Memory B cell (primary cell): ENCODE measurements at regions not wholly inside any gene's neighbourhood (a gene's known extent, or its start where the extent isn't known, plus 50 kb on each side); places are given as distances from the start of the nearest gene placed in this dataset.

ENCODE experiments used
- ATAC-seq: fragments of 150-1000 bp; cut with Tn5 transposase; 2 replicates; pipeline ENCODE4 v1.10.0; 2021; ENCODE audit warnings: low read depth, mild to moderate bottlenecking, moderate library complexity
- DNase-seq, 2 donors: peaks; one replicate each; pipeline ENCODE4 v3.0.0; 2022; ENCODE audit warnings: low spot score in 2 of 2
- H3K27ac Mint-ChIP-seq: one replicate; pipeline ENCODE4 v1.8.0; 2022; ENCODE audit warnings: mild to moderate bottlenecking, moderate library complexity, mixed read lengths
- H3K27me3 Mint-ChIP-seq: one replicate; pipeline ENCODE4 v1.8.0; 2022; ENCODE audit warnings: mixed read lengths
- H3K36me3 Mint-ChIP-seq: one replicate; pipeline ENCODE4 v1.8.0; 2022; ENCODE audit warnings: mild to moderate bottlenecking, mixed read lengths
- H3K4me1 Mint-ChIP-seq: one replicate; pipeline ENCODE4 v1.8.0; 2022; ENCODE audit warnings: mixed read lengths
- H3K4me3 Mint-ChIP-seq: one replicate; pipeline ENCODE4 v1.8.0; 2022; ENCODE audit warnings: mild to moderate bottlenecking, moderate library complexity, mixed read lengths
- H3K9me3 Mint-ChIP-seq: one replicate; pipeline ENCODE4 v1.8.0; 2022; ENCODE audit warnings: mixed read lengths

DNA sequence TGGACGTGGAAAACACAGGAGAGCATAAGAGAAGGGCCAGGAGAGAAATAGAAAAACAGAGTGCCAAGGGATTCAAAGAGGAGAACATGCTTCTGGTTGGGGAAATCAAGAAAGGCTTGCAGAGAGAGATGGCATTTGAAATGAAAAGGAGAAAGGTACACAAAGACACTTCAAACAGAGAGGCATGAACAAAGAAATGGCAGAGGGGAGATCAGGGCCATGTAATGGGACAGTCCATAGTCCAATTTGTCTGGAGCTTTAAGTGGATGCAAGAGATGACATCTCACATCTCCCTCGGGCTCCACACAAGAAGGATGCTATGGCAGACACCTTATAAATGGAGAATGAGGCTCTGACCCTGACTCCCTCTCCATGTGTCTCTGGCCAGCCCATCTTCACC, 331.1 kb downstream of the MLLT3 start:
- H3K4me3 Mint-ChIP-seq, result no peak overlapping the region
- ATAC-seq (no peak), DNase-seq (no peak)
- H3K9me3 Mint-ChIP-seq, result no peaks in the 10 kb centered on the region
- peaks cover 4% of the 10 kb centered on the region for H3K27me3 Mint-ChIP-seq
- no peaks in the 10 kb centered on the region for H3K4me1 Mint-ChIP-seq
- H3K36me3 Mint-ChIP-seq, result no peaks in the 10 kb centered on the region
- no peak overlapping the region for H3K27ac Mint-ChIP-seq

DNA sequence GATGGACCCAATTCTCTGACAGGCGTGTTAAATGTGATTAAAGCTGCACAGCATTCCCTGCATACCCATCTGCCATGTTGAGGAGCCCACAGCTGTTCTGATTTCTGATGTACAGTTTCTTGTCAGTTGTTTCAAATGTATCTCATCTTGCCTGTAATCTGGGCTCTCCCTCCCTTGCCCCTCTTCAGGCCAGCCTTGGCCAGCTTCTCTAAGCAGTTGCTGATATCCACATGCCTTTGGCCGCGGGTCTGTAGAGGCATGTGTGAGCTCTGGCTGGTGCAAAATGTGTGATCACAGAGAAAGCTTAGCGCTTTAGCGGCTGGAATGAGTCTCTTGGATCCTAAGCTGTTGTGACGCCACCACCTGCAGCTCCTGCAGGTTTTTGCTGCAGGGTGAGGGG, 332.0 kb downstream of the MLLT3 start:
- no peaks in the 10 kb centered on the region for H3K4me1 Mint-ChIP-seq
- ATAC-seq (no peak), DNase-seq (no peak)
- no peaks in the 10 kb centered on the region for H3K9me3 Mint-ChIP-seq
- no peaks in the 10 kb centered on the region for H3K36me3 Mint-ChIP-seq
- no peak overlapping the region for H3K27ac Mint-ChIP-seq
- H3K27me3 Mint-ChIP-seq, result peaks cover 4% of the 10 kb centered on the region
- no peak overlapping the region for H3K4me3 Mint-ChIP-seq

DNA sequence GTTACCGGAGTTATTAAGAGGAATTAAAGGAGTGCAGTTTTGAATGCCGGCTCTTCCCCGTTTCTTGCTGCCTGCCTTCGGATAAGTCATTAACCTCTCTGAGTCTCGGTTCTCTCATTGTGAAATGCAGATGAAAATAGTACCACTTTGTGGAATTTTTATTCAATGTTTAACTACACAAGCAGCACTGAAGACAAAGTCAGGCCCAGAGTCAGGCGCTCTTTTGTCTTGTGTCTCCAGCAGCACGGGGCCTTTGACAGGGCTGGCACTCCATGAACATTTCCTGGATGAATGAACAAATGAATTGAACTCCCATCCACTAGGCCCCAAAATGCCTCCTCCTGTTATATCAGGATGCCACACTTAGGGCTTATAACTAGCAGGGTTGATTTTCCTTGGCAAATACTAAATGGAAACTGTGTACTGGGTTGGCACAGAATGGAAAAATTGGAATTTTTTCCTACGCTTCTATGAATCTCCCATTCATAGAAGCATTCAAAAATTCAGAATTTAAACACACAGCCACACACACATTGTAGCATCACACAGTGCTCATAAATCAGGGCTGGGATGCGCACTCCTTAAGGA, 332.8 kb downstream of the MLLT3 start:
- Mint-ChIP-seq H3K4me3 (no peak overlapping the region), H3K4me1 (no peaks in the 10 kb centered on the region), H3K36me3 (no peaks in the 10 kb centered on the region), H3K27me3 (peaks cover 4% of the 10 kb centered on the region), H3K27ac (no peak overlapping the region), H3K9me3 (no peaks in the 10 kb centered on the region)
- DNase-seq, result no peak
- no peak for ATAC-seq

DNA sequence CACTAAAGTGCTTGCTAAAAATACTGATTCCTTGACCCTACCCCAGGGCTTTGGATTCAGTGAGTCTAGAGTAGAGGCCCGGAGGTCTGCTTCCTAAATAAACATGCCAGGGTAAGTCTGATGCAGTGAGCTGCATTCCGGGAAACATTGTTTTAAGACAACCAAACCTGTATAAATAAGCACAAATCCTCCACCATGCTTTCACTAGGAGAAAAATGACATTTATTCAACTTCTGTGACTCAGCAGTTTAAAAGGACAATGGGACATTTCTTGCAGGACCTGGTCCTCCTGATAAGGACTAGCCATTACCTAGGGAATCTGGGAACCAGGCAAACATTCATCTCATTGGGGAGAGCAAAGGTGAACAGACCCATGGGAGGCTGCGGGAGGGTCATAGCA, 335.3 kb downstream of the MLLT3 start:
- no peak overlapping the region for H3K27ac Mint-ChIP-seq
- H3K9me3 Mint-ChIP-seq, result no peaks in the 10 kb centered on the region
- ATAC-seq, result no peak
- H3K27me3 Mint-ChIP-seq, result peaks cover 3% of the 10 kb centered on the region
- no peak for DNase-seq
- no peak overlapping the region for H3K4me3 Mint-ChIP-seq
- no peaks in the 10 kb centered on the region for H3K36me3 Mint-ChIP-seq
- no peaks in the 10 kb centered on the region for H3K4me1 Mint-ChIP-seq

DNA sequence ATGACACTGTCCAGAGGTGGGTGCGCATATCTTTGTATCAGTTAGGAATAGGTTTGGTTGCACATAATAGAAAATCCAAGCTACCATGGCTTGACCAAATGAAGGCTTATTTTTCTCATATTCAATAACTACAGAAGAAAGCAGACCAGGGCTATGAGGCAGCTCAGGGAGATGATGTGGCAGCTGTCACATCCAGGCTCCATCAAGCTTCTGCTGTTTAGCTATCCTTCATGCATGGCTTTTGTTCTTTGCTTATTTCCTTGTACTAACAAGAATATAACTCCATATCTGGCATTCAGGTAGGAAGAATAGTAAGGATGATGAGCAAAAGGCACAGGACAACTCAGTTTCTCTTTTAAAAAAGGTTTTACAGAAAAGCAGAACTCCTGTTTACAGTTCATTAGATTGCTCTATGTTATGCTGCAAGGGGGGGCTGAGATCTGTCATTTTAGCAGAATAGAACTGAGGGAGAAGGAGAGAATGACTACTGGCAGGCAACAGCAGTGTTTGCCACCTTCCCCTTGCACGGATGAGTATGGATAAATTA, 336.1 kb downstream of the MLLT3 start:
- Mint-ChIP-seq H3K9me3 (no peaks in the 10 kb centered on the region), H3K4me3 (no peak overlapping the region), H3K36me3 (no peaks in the 10 kb centered on the region), H3K27ac (no peak overlapping the region), H3K27me3 (peaks cover 3% of the 10 kb centered on the region), H3K4me1 (no peaks in the 10 kb centered on the region)
- ATAC-seq, result no peak
- DNase-seq, result no peak

DNA sequence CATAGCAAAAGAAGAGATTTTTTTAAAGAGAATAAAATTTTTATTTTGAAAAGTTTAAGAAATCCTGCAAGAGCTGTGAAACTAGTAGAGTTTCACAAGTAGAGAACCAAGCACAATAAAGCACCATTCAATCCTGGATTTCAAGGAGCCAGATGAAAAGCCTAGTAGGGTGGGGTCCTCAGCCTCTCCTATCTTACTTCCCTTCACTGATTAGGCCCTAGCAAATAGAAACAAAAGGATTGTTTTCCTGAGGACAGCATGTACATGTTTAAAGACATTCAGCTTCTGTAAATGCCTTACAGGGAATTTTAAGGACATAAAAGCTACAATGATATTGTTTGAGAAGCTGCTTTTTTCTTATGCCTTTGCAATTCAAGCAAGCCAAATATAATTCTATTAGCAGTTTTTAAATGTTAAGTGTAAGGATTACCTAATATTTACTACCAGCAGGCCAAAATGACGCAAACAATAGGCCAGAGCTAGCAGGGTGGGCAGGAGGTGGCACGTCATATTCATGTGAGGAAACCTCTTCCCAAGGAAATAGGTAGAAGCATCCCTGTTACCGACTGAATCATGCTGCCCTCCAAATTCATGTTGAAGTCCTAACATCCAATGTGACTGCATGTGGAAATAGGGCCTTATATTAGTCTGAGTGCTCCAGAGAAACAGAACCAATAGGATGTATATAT, 337.6 kb downstream of the MLLT3 start:
- H3K9me3 Mint-ChIP-seq, result no peaks in the 10 kb centered on the region
- no peak overlapping the region for H3K27ac Mint-ChIP-seq
- ATAC-seq (no peak), DNase-seq (no peak)
- no peaks in the 10 kb centered on the region for H3K4me1 Mint-ChIP-seq
- no peak overlapping the region for H3K4me3 Mint-ChIP-seq
- H3K27me3 Mint-ChIP-seq, result no peaks in the 10 kb centered on the region
- no peaks in the 10 kb centered on the region for H3K36me3 Mint-ChIP-seq

DNA sequence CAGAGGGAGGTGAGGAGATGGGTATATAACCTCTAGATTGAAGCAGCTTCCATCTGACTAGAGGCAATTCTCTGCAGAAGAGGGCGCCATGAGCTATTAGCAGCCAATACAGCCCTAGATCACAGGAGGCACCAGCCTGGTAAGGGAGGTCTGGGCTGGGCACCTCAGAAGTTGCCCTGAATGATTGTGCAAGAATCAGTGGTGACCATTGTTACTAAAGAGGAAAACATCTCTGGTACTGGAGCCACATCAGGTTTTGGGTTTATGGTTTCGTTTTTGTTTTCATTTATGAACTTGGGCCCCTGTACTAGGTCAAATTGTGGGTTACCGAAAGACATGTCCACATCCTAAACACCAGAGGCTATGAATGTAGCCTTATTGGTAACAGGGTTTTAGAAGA, 342.0 kb downstream of the MLLT3 start:
- H3K36me3 Mint-ChIP-seq, result no peaks in the 10 kb centered on the region
- H3K27ac Mint-ChIP-seq, result no peak overlapping the region
- no peaks in the 10 kb centered on the region for H3K27me3 Mint-ChIP-seq
- no peak for ATAC-seq
- no peaks in the 10 kb centered on the region for H3K4me1 Mint-ChIP-seq
- no peak overlapping the region for H3K4me3 Mint-ChIP-seq
- DNase-seq, result no peak
- H3K9me3 Mint-ChIP-seq, result no peaks in the 10 kb centered on the region

DNA sequence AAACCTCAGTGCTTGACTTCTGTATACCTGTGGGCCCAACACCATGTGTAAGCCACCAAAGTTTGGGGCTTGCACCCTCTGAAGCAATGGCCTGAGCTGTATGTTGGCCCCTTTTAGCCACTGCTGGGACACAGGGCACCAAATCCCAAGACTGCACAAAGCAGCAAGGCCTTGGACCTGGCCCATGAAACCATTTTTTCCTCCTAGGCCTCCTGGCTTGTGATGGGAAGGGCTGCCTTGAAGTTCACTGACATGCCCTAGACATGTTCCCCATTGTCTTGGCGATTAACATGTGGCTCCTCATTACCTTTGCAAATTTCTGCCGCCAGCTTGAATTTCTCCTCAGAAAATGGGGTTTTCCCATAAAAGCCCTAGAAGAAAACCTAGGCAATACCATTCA, 345.5 kb downstream of the MLLT3 start:
- H3K4me3 Mint-ChIP-seq, result no peak overlapping the region
- H3K27me3 Mint-ChIP-seq, result no peaks in the 10 kb centered on the region
- no peaks in the 10 kb centered on the region for H3K4me1 Mint-ChIP-seq
- ATAC-seq (no peak), DNase-seq (no peak)
- H3K27ac Mint-ChIP-seq, result no peak overlapping the region
- no peaks in the 10 kb centered on the region for H3K36me3 Mint-ChIP-seq
- H3K9me3 Mint-ChIP-seq, result no peaks in the 10 kb centered on the region

DNA sequence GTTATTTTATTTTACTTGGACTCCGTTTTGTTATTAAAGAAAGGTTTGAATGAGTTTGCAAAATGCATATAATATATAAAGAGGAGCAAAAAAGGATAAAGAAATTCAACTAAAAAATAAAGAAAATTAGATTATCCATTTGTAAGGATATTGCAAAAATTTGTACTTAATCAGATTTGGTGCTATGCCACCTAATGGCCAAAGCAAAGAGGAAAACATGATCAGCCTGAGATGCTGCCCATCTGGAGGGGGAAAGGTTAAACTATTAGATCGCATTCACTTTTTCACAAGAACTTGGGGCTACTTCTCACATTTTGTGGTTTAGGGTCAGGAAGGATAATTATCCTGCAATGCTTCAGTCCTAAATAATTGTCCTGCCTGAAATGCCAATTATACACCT, 350.6 kb downstream of the MLLT3 start:
- peaks cover 1% of the 10 kb centered on the region for H3K27me3 Mint-ChIP-seq
- DNase-seq (no peak), ATAC-seq (no peak)
- H3K9me3 Mint-ChIP-seq, result no peaks in the 10 kb centered on the region
- H3K4me3 Mint-ChIP-seq, result no peak overlapping the region
- no peak overlapping the region for H3K27ac Mint-ChIP-seq
- H3K36me3 Mint-ChIP-seq, result no peaks in the 10 kb centered on the region
- no peaks in the 10 kb centered on the region for H3K4me1 Mint-ChIP-seq

DNA sequence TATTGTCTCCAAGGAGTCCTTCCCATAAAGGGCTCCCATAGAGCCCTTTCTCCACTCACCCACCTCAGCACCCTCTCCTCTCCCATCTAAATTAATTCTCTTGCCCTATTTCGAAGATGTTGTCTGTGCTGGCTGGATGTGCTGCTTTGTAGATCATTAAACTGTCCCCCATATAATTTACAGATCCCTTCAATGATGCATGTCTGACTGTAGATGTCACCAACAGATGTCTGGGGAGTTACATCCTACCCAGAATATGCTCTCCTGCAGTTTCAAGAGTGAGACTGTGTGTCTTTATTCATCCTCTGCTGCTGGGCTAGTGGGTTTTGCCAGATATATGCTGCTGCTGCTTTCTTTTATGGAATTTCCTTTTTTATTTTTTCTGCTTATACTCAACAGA, 351.2 kb downstream of the MLLT3 start:
- H3K27me3 Mint-ChIP-seq, result peaks cover 1% of the 10 kb centered on the region
- peaks cover 3% of the 10 kb centered on the region for H3K9me3 Mint-ChIP-seq
- no peaks in the 10 kb centered on the region for H3K4me1 Mint-ChIP-seq
- DNase-seq (no peak), ATAC-seq (no peak)
- H3K36me3 Mint-ChIP-seq, result no peaks in the 10 kb centered on the region
- no peak overlapping the region for H3K27ac Mint-ChIP-seq
- H3K4me3 Mint-ChIP-seq, result no peak overlapping the region

DNA sequence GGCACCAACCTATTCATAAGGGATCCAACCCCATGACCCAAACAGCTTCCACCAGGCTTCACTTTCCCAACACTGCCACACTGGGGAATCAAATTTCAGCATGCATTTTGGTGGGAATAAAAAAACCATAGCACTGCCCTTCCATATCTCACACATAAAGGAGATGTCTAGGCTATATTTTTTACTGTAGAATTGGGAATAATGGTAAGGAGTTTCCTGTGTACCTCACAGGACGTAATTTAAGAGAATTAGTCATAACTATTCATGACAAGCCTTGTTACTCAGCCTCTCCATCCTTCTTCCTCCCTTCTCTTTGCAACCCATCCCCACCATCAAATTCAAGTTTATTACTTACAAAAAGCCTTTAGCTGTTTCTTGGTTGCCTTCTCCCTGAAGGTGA, 352.1 kb downstream of the MLLT3 start:
- DNase-seq (no peak), ATAC-seq (no peak)
- Mint-ChIP-seq H3K9me3 (peaks cover 4% of the 10 kb centered on the region), H3K27me3 (peaks cover 1% of the 10 kb centered on the region), H3K27ac (no peak overlapping the region), H3K4me3 (no peak overlapping the region), H3K4me1 (no peaks in the 10 kb centered on the region), H3K36me3 (no peaks in the 10 kb centered on the region)

DNA sequence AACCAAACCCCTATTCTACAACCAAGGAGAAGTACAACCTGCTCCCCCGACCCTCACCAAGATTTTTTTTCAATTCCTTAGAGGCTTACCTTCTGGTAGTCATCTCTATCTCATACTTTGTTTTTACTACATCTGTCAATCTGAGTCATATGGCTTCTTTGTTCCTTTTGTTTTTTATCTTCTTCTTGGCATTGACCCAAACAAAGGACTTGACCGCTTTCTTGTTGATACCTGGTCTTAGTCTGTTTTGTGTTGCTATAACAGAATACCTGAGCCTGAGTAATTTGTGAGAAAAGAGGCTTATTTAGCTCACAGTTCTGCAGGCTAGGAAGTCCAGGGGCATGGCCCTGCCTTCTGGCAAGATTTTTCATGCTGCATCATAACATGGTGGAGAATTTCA, 352.7 kb downstream of the MLLT3 start:
- H3K4me1 Mint-ChIP-seq, result no peaks in the 10 kb centered on the region
- peaks cover 1% of the 10 kb centered on the region for H3K27me3 Mint-ChIP-seq
- no peak overlapping the region for H3K4me3 Mint-ChIP-seq
- no peak for DNase-seq
- no peaks in the 10 kb centered on the region for H3K36me3 Mint-ChIP-seq
- ATAC-seq, result no peak
- no peak overlapping the region for H3K27ac Mint-ChIP-seq
- H3K9me3 Mint-ChIP-seq, result peaks cover 4% of the 10 kb centered on the region

DNA sequence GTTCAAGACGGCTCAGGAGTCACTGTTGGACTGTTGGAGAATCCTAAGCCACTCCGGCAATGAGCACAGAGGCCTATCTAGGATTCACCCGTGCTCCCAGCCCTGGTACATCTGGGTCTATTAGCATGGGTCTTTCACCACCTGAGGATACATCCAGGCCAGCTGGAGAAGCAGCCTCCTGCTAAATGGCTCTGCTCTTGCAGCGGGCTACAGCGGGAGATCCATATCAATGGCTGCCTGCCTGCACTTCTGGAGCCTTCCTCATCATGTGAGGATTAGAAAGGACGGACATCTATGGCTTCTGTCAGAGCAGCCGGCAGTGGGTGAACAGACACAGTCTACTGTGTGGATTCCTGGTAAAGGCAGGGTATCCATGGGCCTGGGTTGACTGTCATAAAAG, 357.4 kb downstream of the MLLT3 start:
- H3K4me3 Mint-ChIP-seq, result no peak overlapping the region
- H3K36me3 Mint-ChIP-seq, result no peaks in the 10 kb centered on the region
- H3K4me1 Mint-ChIP-seq, result no peaks in the 10 kb centered on the region
- peaks cover 4% of the 10 kb centered on the region for H3K9me3 Mint-ChIP-seq
- peaks cover 1% of the 10 kb centered on the region for H3K27me3 Mint-ChIP-seq
- no peak for ATAC-seq
- no peak for DNase-seq
- H3K27ac Mint-ChIP-seq, result no peak overlapping the region

DNA sequence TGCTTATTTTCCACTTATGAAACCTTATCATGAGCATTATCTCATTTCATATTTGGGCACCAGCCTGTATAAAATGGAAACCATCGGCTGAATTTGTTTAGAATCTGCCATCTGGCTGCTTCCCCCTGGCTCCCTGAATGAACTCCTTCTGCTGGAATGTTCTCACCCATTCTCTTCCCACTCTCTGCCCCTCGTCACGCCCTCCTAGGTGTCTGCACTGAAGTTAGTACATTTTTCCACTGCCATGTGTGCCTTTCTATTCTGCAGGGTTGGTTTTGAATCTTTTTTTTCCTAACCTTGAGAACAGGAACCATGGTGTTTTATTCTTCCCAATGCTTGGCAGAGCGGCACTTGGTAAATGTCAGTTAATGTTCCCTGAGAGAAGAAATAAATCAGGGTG, 359.7 kb downstream of the MLLT3 start:
- Mint-ChIP-seq H3K36me3 (no peaks in the 10 kb centered on the region), H3K27me3 (no peaks in the 10 kb centered on the region), H3K9me3 (peaks cover 4% of the 10 kb centered on the region), H3K4me1 (no peaks in the 10 kb centered on the region), H3K27ac (no peak overlapping the region), H3K4me3 (no peak overlapping the region)
- ATAC-seq, result no peak
- DNase-seq, result no peak
